UCSD-AML1 (cell line): ENCODE measurements at regions not wholly inside any gene's neighbourhood (a gene's known extent, or its start where the extent isn't known, plus 50 kb on each side); places are given as distances from the start of the nearest gene placed in this dataset.

ENCODE experiments used
- DNase-seq: peaks from one replicate; lab custom pipeline; 2025; ENCODE audit not compliant: unreplicated experiment; lab: John Stamatoyannopoulos, UW

GRCh38 chr2:228722311-228722710, 540.8 kb upstream of the SPHKAP start:
- DNase-seq: no peak

- no peak for DNase-seq
Measured at GRCh38 chr2:228720895-228721294, 539.4 kb upstream of the SPHKAP start.

GRCh38 chr2:228709788-228710371, 528.4 kb upstream of the SPHKAP start:
- DNase-seq: no peak

GRCh38 chr2:228707846-228708245, 526.4 kb upstream of the SPHKAP start:
- no peak for DNase-seq

GRCh38 chr2:228705318-228705717, 523.8 kb upstream of the SPHKAP start:
- DNase-seq: no peak

GRCh38 chr2:228703152-228703551, 521.7 kb upstream of the SPHKAP start:
- no peak for DNase-seq

DNA sequence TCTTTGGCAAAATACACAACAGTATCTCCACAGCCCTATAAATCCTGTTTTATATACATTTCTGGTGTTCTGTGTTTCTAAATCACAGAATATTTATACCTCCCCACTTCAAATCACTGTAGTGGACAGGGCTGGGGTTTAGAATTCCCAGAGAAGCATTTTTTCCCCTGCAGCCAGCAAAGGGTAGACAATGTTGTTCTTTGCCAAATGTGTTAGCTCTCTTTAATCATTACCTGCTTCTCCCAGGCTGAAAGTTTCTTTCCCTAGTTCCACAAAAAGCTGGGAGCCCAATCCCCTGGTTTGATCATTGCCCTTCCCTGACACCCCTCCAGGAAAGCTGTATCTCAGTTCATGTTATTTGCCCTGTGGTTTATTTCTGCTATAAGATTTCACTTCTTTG, 520.0 kb upstream of the SPHKAP start:
- DNase-seq: no peak

DNA sequence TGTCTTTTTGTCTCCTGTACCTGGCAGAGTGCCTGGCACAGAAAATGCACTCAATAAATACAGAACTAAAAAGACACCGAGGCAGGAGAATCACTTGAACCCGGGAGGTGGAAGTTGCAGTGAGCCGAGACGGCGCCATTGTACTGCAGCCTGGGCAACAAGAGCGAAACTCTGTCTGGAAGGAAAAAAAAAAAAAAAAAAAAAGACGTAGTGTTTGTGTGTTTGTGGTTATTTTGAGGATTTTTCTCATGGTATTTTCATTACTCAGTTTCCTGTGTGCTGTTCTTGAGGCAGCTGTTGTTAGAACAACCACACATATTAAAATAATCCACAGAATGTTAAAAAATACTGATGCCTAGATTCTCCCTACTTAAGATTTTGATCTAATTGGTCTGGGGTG, 519.2 kb upstream of the SPHKAP start:
- DNase-seq: no peak

GRCh38 chr2:228699888-228700287, 518.4 kb upstream of the SPHKAP start:
- DNase-seq: no peak

- no peak for DNase-seq
Measured at GRCh38 chr2:228699400-228699799, 517.9 kb upstream of the SPHKAP start.

DNA sequence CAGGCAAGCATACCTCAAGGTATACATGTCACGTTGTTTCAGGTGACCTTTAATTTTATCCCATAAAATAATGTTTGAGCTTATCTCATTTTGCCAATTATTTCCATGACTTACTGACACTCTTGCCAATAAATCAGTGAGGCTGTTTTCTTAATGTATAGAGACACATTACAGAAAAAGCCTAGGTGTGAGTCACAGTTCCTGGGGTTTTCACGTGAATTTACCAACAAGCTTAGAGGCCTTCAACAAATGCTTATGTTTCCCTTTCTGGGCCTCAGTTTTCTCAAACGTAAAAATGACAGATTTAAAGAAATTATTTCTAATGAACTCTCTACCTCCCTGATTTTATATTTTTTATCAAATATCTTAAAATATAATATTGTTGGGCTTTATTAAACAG, 517.5 kb upstream of the SPHKAP start:
- no peak for DNase-seq

DNA sequence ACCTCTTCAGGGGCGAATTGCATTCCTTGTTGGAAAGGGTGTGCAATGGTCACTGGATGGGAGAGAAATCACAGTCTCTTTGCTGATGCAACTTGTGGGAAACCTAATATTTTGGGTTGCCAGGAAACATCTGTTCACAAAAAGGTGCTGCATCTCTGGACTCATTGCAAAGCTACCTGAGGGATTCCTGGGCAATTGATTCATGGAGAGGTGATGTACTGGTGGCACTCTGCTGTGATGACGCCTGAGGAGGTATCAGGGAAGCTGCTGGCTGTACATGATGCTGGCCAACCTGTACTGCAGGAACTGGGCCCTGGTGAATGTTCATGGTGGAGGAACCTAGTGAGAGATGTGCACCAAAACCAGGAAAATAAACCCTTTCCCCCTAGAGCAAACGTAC, 516.0 kb upstream of the SPHKAP start:
- no peak for DNase-seq

GRCh38 chr2:228690681-228691080, 509.2 kb upstream of the SPHKAP start:
- no peak for DNase-seq

GRCh38 chr2:228689053-228689452, 507.6 kb upstream of the SPHKAP start:
- DNase-seq: no peak

- no peak for DNase-seq
Measured at GRCh38 chr2:228688007-228688645, 506.6 kb upstream of the SPHKAP start.

DNA sequence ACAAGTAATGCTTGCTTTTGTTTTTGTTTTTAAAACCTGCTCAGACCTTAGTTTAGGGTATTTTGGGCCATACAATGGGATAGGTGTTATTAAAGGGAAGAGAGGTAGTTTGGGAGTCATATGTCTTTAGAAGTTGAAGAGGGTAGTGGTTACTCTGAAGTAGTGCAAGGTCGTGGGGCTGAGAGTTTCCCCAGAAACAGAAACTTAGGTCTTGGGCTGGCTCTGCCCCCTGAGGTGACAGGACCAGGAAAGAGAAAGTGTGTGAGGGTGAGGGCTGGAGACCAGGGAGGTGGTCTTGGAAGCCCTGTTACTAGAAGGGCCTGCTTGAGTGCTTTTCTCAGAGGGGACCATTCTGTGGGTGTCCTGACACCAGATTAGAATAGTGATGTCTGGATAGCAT, 500.5 kb upstream of the SPHKAP start:
- no peak for DNase-seq

- DNase-seq: no peak
Measured at GRCh38 chr2:228681426-228681825, 499.9 kb upstream of the SPHKAP start.

DNA sequence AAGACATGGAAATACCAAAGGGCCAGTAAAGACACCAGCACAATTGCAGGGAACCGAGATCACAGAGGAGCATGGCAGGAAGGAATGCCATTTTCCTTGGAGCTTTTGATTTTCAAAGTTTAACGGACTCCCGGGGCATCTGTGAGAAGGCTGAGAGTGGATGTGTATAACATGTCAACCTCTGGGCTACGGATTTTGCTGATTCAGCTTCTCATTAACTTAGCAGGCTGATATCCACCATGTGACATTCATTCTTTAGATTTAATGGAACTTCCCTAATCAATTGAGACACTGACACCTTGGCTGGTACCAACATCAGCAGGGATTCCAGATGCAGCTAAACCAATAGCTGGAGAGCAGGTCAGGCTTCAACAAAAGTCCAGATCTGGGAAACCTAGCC, 496.6 kb upstream of the SPHKAP start:
- DNase-seq: no peak

DNA sequence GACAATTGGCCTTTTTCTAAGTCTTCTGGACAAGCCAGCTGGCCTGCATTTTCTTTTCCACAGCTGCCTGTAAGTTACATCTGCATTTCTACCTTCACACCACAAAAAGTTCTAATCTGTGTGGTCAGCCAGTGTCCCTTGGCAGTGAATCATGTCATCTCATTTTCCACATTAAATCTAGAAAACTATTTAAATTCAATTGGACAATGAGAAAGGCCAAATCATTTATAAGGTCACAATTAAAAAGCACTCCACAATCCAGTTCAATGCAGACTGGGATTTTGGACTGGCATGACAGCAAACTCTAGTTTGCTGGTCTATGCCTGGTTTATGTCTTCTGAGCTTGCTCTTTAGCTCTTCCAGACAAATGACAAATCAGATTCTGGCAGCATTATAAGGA, 494.2 kb upstream of the SPHKAP start:
- DNase-seq: no peak

DNA sequence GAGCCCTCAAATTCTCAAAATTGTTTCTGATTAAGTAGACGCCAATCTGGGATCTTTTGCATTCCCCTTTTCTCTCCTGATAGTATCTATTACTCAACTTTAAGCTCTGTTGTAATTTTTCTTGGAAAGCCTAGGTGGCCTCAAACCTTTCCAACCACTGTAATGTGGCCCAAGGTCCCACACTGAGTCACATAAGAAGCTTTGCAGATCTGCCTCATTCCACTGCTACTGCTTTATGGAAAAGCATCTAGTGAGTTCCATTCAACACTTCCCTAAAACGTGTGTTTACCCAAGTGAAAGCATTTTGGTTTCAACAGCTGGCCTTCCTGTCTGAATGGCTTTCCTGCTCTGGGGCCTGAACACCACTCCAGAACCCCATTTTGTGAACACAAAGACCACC, 493.6 kb upstream of the SPHKAP start:
- no peak for DNase-seq

- no peak for DNase-seq
Measured at GRCh38 chr2:228673876-228674554, 492.5 kb upstream of the SPHKAP start.

GRCh38 chr2:228669690-228670089, 488.2 kb upstream of the SPHKAP start:
- DNase-seq: no peak

DNA sequence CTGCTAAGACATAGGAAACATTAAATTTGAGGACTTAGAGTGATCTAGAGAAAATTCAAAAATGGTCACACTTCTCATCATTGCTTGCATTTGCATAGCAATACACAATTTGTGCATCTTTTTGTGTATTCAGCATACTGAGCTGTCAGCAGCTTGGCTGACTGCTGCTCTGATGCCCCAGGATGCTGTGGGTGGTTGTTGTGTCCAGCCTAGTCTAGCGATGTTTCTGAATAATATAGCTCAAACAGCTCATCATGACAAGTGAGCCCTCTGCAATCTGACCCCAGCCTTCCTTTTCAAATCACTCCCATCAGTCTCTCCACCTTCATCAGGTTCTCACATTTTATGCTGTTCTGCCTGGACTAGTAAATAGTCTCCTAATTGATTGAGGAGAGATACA, 483.7 kb upstream of the SPHKAP start:
- DNase-seq: no peak
